Breast epithelium (tissue), 4 donors: ENCODE measurements at regions not wholly inside any gene's neighbourhood (a gene's known extent, or its start where the extent isn't known, plus 50 kb on each side); places are given as distances from the start of the nearest gene placed in this dataset.

Experiments used
- DNase-seq, 2 donors: peaks; one replicate each; pipeline ENCODE4 v3.0.0-alpha.2; 2019; ENCODE audit warnings: low spot score in 2 of 2
- H3K27ac ChIP-seq, 2 donors: fragments of 200-600 bp; sonication (generic) in 1 of 2; one replicate each; pipeline ENCODE4 v1.5.1; 2016 to 2019; ENCODE audit warnings: mild to moderate bottlenecking in 1 of 2
- H3K27me3 ChIP-seq, 2 donors: fragments of 200-600 bp; sonication (generic) in 1 of 2; one replicate each; pipeline versions ENCODE4 v1.5.1 to v1.6.0; 2017 to 2019; ENCODE audit warnings: control low read depth in 1 of 2, mild to moderate bottlenecking in 1 of 2
- H3K36me3 ChIP-seq: fragments of 200-600 bp; one replicate; pipeline ENCODE4 v1.5.1; 2019
- H3K4me1 ChIP-seq, 2 donors: fragments of 200-600 bp; sonication (generic); one replicate each; pipeline ENCODE4 v1.5.1; 2016 to 2019; ENCODE audit warnings: control low read depth in 1 of 2
- H3K4me3 ChIP-seq, 3 donors: fragments of 200-600 bp; sonication (generic); 1 replicate in 2 of 3; 2 replicates in 1 of 3; pipeline ENCODE4 v1.5.1; 2016 to 2019; ENCODE audit warnings: mild to moderate bottlenecking in 3 of 3, moderate library complexity in 2 of 3
- H3K9me3 ChIP-seq, 2 donors: fragments of 200-600 bp; sonication (generic) in 1 of 2; one replicate each; pipeline ENCODE4 v1.5.1; 2016 to 2019; ENCODE audit warnings: control low read depth in 1 of 2
- POLR2A ChIP-seq: fragments of 450-650 bp; IDR thresholded peaks from one replicate; pipeline ENCODE4 v1.6.1; 2016; ENCODE audit warnings: antibody characterized with exemption, mild to moderate bottlenecking, moderate library complexity
- POLR2AphosphoS5 ChIP-seq, 3 donors: sonication (generic); formaldehyde crosslinking; IDR thresholded peaks; one replicate each; pipeline ENCODE4 v1.6.1; 2017; ENCODE audit warnings: antibody characterized with exemption in 3 of 3
- intact Hi-C: fragments of 100-400 bp; cut with DNase I; formaldehyde crosslinking; loops from one replicate; pipeline ENCODE4 v1.15.1; 2023; ENCODE audit warnings: low total_unique reads
- TF ChIP-seq, protein P1 (sequence below), 3 donors: fragments of 450-650 bp; IDR thresholded peaks; one replicate each; pipeline ENCODE4 v1.5.1; 2016 to 2017; ENCODE audit warnings: antibody characterized with exemption in 3 of 3, mild to moderate bottlenecking in 3 of 3, moderate library complexity in 3 of 3

DNA sequence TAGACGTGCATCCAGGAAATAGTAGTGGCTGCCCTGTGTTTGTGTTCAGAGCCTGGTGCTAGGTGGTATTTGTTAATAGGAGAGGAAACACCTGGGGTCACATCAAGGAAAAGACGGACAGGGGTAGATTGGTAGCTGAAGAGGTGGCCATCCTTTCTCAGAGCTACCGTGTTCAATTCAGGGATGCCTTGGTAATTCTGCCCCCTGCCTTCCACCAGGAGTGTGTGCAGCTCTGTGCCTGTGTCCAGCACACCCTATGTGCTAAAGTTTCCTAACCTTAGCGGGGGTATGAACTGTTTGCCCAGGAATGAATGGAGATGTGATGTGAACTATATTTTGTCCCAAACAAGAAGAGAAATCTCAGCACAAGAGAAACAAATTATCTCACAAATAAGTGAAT is 174.1 kb upstream of the MPHOSPH6 start:
- H3K36me3 ChIP-seq, result no peaks in the 10 kb centered on the region
- no peak for DNase-seq
- H3K9me3 ChIP-seq, result no peaks in the 10 kb centered on the region
- TF ChIP-seq, protein P1, sequence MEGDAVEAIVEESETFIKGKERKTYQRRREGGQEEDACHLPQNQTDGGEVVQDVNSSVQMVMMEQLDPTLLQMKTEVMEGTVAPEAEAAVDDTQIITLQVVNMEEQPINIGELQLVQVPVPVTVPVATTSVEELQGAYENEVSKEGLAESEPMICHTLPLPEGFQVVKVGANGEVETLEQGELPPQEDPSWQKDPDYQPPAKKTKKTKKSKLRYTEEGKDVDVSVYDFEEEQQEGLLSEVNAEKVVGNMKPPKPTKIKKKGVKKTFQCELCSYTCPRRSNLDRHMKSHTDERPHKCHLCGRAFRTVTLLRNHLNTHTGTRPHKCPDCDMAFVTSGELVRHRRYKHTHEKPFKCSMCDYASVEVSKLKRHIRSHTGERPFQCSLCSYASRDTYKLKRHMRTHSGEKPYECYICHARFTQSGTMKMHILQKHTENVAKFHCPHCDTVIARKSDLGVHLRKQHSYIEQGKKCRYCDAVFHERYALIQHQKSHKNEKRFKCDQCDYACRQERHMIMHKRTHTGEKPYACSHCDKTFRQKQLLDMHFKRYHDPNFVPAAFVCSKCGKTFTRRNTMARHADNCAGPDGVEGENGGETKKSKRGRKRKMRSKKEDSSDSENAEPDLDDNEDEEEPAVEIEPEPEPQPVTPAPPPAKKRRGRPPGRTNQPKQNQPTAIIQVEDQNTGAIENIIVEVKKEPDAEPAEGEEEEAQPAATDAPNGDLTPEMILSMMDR (IDR thresholded peaks at IDR 0.05), result peak in 2 of 3 donors; percentile 52 to 53
- no peak for TF ChIP-seq POLR2AphosphoS5 (IDR thresholded peaks at IDR 0.05)
- intact Hi-C loops, result no loop called here
- no peaks in the 10 kb centered on the region for H3K27me3 ChIP-seq
- H3K4me1 ChIP-seq, result no peaks in the 10 kb centered on the region
- no peak overlapping the region for H3K4me3 ChIP-seq
- H3K27ac ChIP-seq, result no peak overlapping the region

DNA sequence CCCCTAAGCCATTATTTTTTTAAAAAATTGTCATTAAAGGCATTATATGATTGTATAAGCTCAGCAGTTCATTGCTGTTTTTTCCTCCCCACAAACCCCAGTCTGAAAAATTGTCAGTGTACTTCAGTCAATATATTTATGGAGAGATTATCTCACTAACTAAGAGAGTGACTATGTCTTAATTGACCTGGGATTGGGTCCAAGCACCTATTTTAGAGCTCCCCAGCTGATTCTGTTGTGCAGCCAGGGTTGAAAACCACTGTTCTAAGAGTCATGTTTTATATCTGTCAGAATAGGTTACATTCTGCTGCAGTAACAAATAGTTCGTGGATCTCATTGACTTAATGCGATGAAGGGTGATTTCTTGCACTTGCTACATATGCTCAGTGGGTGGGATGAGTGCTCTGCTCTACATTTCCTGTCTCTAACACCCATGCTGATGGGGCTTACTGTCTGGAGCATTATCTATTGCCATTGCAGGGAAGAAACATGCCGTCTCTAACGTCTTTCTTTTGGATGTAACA is 171.2 kb upstream of the MPHOSPH6 start:
- intact Hi-C loops, result no loop called here
- no peak for DNase-seq
- no peaks in the 10 kb centered on the region for H3K27me3 ChIP-seq
- no peaks in the 10 kb centered on the region for H3K36me3 ChIP-seq
- no peak overlapping the region for H3K27ac ChIP-seq
- H3K4me3 ChIP-seq, result no peak overlapping the region
- H3K4me1 ChIP-seq, result no peaks in the 10 kb centered on the region
- TF ChIP-seq, protein P1 (IDR thresholded peaks at IDR 0.05), result no peak
- TF ChIP-seq POLR2A (no peak), POLR2AphosphoS5 (IDR thresholded peaks at IDR 0.05) (no peak)
- H3K9me3 ChIP-seq, result no peaks in the 10 kb centered on the region

DNA sequence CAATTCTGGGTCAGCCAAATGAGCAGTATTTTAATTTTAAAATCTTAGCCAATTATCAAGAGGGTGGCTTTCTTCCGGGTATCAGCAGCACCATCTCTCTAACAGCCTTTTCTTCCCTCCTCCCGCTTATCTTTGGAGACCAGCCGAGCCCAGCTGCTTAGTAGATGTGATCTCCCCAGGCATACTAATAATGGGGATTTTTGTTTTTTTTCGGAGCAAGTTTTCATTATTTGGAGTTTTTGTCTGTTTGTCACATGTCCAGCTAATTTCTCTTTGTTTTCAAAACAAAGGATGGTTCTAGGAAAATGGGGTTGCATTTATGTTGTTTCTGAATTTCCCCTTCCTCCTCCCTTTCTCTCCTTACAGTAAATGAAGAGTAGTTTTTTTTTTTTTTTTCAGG is 170.5 kb upstream of the MPHOSPH6 start:
- no peak for DNase-seq
- no peak for TF ChIP-seq POLR2A
- TF ChIP-seq POLR2AphosphoS5 (IDR thresholded peaks at IDR 0.05), result no peak
- TF ChIP-seq, protein P1 (IDR thresholded peaks at IDR 0.05), result no peak

DNA sequence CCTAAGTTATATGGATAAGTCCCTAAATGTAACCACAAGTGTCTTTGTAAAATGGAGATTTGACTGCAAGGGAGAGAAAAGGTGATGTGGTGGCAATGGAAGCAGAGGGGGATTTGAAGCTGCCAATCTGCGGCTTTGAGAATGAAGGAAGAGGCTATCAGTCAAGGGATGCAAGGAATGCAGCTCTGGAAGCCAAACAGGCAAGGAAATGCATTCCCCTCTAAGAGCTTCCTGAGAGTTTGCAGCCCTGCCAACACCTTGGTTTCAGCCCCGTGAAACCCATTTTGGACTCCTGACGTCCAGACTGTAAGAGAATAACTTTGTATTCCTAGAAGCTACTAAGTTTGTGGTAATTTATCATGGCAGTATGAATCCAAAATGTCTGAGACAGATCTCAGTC is 167.3 kb upstream of the MPHOSPH6 start:
- H3K36me3 ChIP-seq, result no peaks in the 10 kb centered on the region
- no peaks in the 10 kb centered on the region for H3K9me3 ChIP-seq
- no peak overlapping the region for H3K27ac ChIP-seq
- TF ChIP-seq, protein P1 (IDR thresholded peaks at IDR 0.05), result no peak
- no peak for TF ChIP-seq POLR2AphosphoS5 (IDR thresholded peaks at IDR 0.05)
- no peak for TF ChIP-seq POLR2A
- H3K4me1 ChIP-seq, result no peaks in the 10 kb centered on the region
- intact Hi-C loops, result no loop called here
- H3K4me3 ChIP-seq, result no peak overlapping the region
- DNase-seq, result no peak
- H3K27me3 ChIP-seq, result no peaks in the 10 kb centered on the region

More for the DNA sequence above, 170.5 kb upstream of the MPHOSPH6 start:
- no peaks in the 10 kb centered on the region for H3K9me3 ChIP-seq
- intact Hi-C loops, result no loop called here
- H3K4me3 ChIP-seq, result no peak overlapping the region
- H3K4me1 ChIP-seq, result no peaks in the 10 kb centered on the region
- H3K27ac ChIP-seq, result no peak overlapping the region
- H3K36me3 ChIP-seq, result no peaks in the 10 kb centered on the region
- no peaks in the 10 kb centered on the region for H3K27me3 ChIP-seq

DNA sequence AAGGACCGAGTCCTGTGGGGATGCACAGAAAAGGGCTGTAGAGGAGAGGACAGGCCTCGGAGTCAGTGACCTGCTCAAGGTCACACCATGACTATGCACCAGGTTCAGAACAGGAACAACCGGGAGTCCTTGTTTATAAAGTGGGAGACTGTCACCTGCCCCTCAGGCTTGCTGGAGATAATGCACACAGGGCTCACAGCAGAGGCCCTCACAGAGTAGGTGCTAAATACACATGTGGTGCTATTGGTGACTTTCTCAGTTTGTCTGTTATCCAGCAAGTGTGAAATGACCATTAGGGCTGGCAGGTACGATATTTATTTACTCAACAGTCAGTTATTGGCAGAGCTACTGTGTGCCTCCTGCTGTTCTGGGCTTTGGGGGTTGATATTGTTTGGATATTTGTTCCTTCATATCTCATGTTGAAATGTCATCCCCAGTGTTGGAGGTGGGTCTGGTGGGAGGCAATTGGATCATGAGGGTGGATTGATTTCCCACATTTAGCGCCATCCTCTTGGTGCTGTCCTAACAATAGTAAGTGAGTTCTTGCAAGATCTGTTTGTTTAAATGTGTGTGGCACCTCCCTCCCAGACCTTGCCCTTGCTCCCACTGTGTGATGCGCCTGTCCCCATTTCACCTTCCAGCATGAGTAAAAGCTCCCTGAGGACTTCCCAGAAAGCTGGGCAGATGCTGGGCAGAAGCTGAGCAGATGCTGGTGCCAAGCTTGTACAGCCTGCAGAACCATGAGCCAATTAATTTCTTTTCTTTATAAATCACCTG is 162.1 kb upstream of the MPHOSPH6 start:
- intact Hi-C loops, result no loop called here

More for the DNA sequence above, 162.1 kb upstream of the MPHOSPH6 start:
- no peak overlapping the region for H3K4me3 ChIP-seq
- H3K36me3 ChIP-seq, result no peaks in the 10 kb centered on the region
- peak overlapping the region in 1 of 2 donors; percentile 46 for H3K27ac ChIP-seq
- H3K4me1 ChIP-seq, result no peaks in the 10 kb centered on the region
- H3K27me3 ChIP-seq, result no peaks in the 10 kb centered on the region
- no peaks in the 10 kb centered on the region for H3K9me3 ChIP-seq
- TF ChIP-seq POLR2AphosphoS5 (IDR thresholded peaks at IDR 0.05), result no peak
- TF ChIP-seq, protein P1 (IDR thresholded peaks at IDR 0.05), result no peak
- no peak for TF ChIP-seq POLR2A
- DNase-seq, result no peak
